Neuronal stem cell (in vitro differentiated cells): ENCODE measurements at regions not wholly inside any gene's neighbourhood (a gene's known extent, or its start where the extent isn't known, plus 50 kb on each side); places are given as distances from the start of the nearest gene placed in this dataset.

Experiments
- DNase-seq: peaks from one replicate; pipeline ENCODE4 v3.0.0-alpha.2; 2013; ENCODE audit warnings: low spot score
- H2AFZ ChIP-seq: one replicate; pipeline ENCODE4 v1.6.1; 2013; ENCODE audit warnings: mild to moderate bottlenecking, low read length, inconsistent platforms
- H2AK5ac ChIP-seq: 2 replicates; pipeline ENCODE4 v1.6.1; 2013; ENCODE audit warnings: low read depth, mild to moderate bottlenecking, inconsistent platforms, low read length, moderate library complexity, mixed read lengths
- H2BK120ac ChIP-seq: 2 replicates; pipeline ENCODE4 v1.6.1; 2013; ENCODE audit warnings: low read depth, mild to moderate bottlenecking, inconsistent platforms, low read length, moderate library complexity, mixed read lengths
- H2BK12ac ChIP-seq: one replicate; pipeline ENCODE4 v1.6.1; 2013; ENCODE audit warnings: low read length, inconsistent platforms
- H2BK15ac ChIP-seq: 2 replicates; pipeline ENCODE4 v1.6.1; 2013; ENCODE audit warnings: mild to moderate bottlenecking, low read length, inconsistent platforms, mixed read lengths
- H2BK5ac ChIP-seq: one replicate; pipeline ENCODE4 v1.6.1; 2013; ENCODE audit warnings: inconsistent platforms, mild to moderate bottlenecking, low read length, moderate library complexity
- H3K14ac ChIP-seq: one replicate; pipeline ENCODE4 v1.6.1; 2013; ENCODE audit warnings: low read length, inconsistent platforms
- H3K18ac ChIP-seq: 2 replicates; pipeline ENCODE4 v1.6.1; 2013; ENCODE audit warnings: low read length, inconsistent platforms
- H3K23ac ChIP-seq: 2 replicates; pipeline ENCODE4 v1.6.1; 2013; ENCODE audit warnings: low read depth, mild to moderate bottlenecking, mixed read lengths, low read length, inconsistent platforms; ENCODE audit not compliant: poor library complexity
- H3K27ac ChIP-seq: replicated peaks from 3 replicates; pipeline ENCODE4 v1.5.1; 2013; ENCODE audit warnings: low read length, inconsistent platforms
- H3K27me3 ChIP-seq, 3 experiments: 2 replicates each; pipeline ENCODE4 v1.6.1; 2013; ENCODE audit warnings: low read length in 3 of 3, mild to moderate bottlenecking in 2 of 3, inconsistent platforms in 1 of 3, low read depth in 1 of 3, mixed read lengths in 1 of 3, moderate library complexity in 1 of 3; ENCODE audit not compliant: control insufficient read depth in 3 of 3, insufficient read depth in 3 of 3
- H3K36me3 ChIP-seq, 2 donors: replicated peaks in 1 of 2; 2 replicates each; pipeline ENCODE4 v1.6.1; 2013; ENCODE audit warnings: low read length in 2 of 2; ENCODE audit not compliant: control insufficient read depth in 2 of 2, insufficient read depth in 2 of 2
- H3K4ac ChIP-seq: 2 replicates; pipeline ENCODE4 v1.6.1; 2013; ENCODE audit warnings: inconsistent platforms, mild to moderate bottlenecking, low read length, moderate library complexity
- H3K4me1 ChIP-seq, 2 donors: 1 replicate in 1 of 2; 2 replicates in 1 of 2; pipeline ENCODE4 v1.6.1; 2013; ENCODE audit warnings: low read length in 2 of 2, low read depth in 1 of 2; ENCODE audit not compliant: control insufficient read depth in 2 of 2, insufficient read depth in 1 of 2
- H3K4me2 ChIP-seq: one replicate; pipeline ENCODE4 v1.6.1; 2013; ENCODE audit warnings: mild to moderate bottlenecking, low read length, inconsistent platforms; ENCODE audit not compliant: insufficient read depth, poor library complexity, severe bottlenecking
- H3K4me3 ChIP-seq, 2 donors: 2 replicates each; pipeline ENCODE4 v1.5.1; 2013; ENCODE audit warnings: low read length in 2 of 2, mild to moderate bottlenecking in 2 of 2, inconsistent platforms in 1 of 2, moderate library complexity in 1 of 2
- H3K79me1 ChIP-seq: one replicate; pipeline ENCODE4 v1.6.1; 2013; ENCODE audit warnings: low read depth, mild to moderate bottlenecking, inconsistent platforms, low read length, moderate library complexity
- H3K9ac ChIP-seq: one replicate; pipeline ENCODE4 v1.6.1; 2013; ENCODE audit warnings: mild to moderate bottlenecking, low read depth, low read length, inconsistent platforms; ENCODE audit not compliant: poor library complexity
- H3K9me3 ChIP-seq, 2 donors: replicated peaks in 1 of 2; 2 replicates each; pipeline versions ENCODE3 to v1.6.1; 2013; ENCODE audit warnings: low read length in 2 of 2, mild to moderate bottlenecking in 2 of 2, inconsistent platforms in 1 of 2, low read depth in 1 of 2, mixed read lengths in 1 of 2, moderate library complexity in 1 of 2; ENCODE audit not compliant: control insufficient read depth in 2 of 2, insufficient read depth in 1 of 2
- H4K8ac ChIP-seq: one replicate; pipeline ENCODE4 v1.6.1; 2013; ENCODE audit warnings: low read depth, mild to moderate bottlenecking, inconsistent platforms, low read length, moderate library complexity
- H4K91ac ChIP-seq: one replicate; pipeline ENCODE4 v1.6.1; 2013; ENCODE audit warnings: low read length, low read depth, mild to moderate bottlenecking, inconsistent platforms; ENCODE audit not compliant: poor library complexity
- WGBS, 2 donors: extraction: QIAGEN DNeasy Blood & Tissue Kit; methylation state at CpG; one replicate each; pipeline ENCODE4 v1.1.7; 2013; ENCODE audit warnings: missing lambda C conversion rate in 2 of 2, mixed read lengths in 1 of 2; ENCODE audit not compliant: insufficient read length in 2 of 2, insufficient replicate concordance in 1 of 2; ENCODE audit errors: extremely low coverage in 2 of 2; 5-methylcytosine and 5-hydroxymethylcytosine counted together

DNA sequence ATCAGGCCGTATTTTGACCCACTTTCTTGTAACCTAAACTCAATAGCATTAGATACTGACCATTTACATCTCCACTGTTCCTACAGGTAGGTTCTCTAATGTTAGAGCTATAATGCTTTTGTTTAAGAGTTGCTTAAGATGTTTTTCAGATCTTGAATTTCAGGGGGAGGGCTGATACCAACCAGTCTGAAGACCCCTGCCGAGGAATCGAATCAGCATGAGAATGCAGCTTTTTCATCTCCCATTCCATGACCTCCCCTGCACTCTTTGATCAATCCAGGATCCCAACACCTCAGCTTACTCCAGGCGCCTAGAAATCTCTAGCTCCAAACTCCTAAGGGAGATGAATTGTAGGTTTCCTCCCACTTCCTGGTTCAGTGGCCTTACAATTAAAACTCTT is 120.5 kb upstream of the MC4R start:
- Histone ChIP-seq H2BK120ac (no peak overlapping the region), H3K36me3 (no peaks in the 10 kb centered on the region), H3K27ac (no peak overlapping the region), H3K23ac (no peak overlapping the region), H2AFZ (no peak overlapping the region), H3K18ac (no peak overlapping the region), H3K4me3 (no peak overlapping the region), H3K14ac (no peak overlapping the region), H3K4ac (no peak overlapping the region), H2AK5ac (no peak overlapping the region), H2BK5ac (no peak overlapping the region), H2BK15ac (no peak overlapping the region), H3K79me1 (no peaks in the 10 kb centered on the region), H3K4me1 (no peaks in the 10 kb centered on the region), H3K9ac (no peak overlapping the region), H3K4me2 (no peak overlapping the region), H4K8ac (no peak overlapping the region), H3K27me3 (no peaks in the 10 kb centered on the region), H3K9me3 (no peaks in the 10 kb centered on the region), H4K91ac (no peak overlapping the region), H2BK12ac (no peak overlapping the region)
- WGBS, 2 donors: no CpG with 5 or more reads among the region's 4 CpGs
- DNase-seq: no peak

- no peaks in the 10 kb centered on the region for H3K36me3 ChIP-seq
- H2AK5ac ChIP-seq: no peak overlapping the region
- no peak overlapping the region for H3K14ac ChIP-seq
- no peak overlapping the region for H3K9ac ChIP-seq
- H3K4me3 ChIP-seq: no peak overlapping the region
- no peak overlapping the region for H2BK120ac ChIP-seq
- H2AFZ ChIP-seq: no peak overlapping the region
- no peak for DNase-seq
- no peak overlapping the region for H3K4me2 ChIP-seq
- H3K18ac ChIP-seq: no peak overlapping the region
- H4K91ac ChIP-seq: no peak overlapping the region
- H3K27ac ChIP-seq: no peak overlapping the region
- no peak overlapping the region for H2BK5ac ChIP-seq
- WGBS, 2 donors: no CpG with 5 or more reads among the region's 4 CpGs
- H3K79me1 ChIP-seq: no peaks in the 10 kb centered on the region
- H2BK15ac ChIP-seq: no peak overlapping the region
- no peak overlapping the region for H4K8ac ChIP-seq
- no peaks in the 10 kb centered on the region for H3K4me1 ChIP-seq
- H3K23ac ChIP-seq: no peak overlapping the region
- H3K27me3 ChIP-seq: no peaks in the 10 kb centered on the region
- no peak overlapping the region for H2BK12ac ChIP-seq
- H3K4ac ChIP-seq: no peak overlapping the region
- no peaks in the 10 kb centered on the region for H3K9me3 ChIP-seq
Measured at GRCh38 chr18:60499675-60500074, 127.1 kb upstream of the MC4R start.

DNA sequence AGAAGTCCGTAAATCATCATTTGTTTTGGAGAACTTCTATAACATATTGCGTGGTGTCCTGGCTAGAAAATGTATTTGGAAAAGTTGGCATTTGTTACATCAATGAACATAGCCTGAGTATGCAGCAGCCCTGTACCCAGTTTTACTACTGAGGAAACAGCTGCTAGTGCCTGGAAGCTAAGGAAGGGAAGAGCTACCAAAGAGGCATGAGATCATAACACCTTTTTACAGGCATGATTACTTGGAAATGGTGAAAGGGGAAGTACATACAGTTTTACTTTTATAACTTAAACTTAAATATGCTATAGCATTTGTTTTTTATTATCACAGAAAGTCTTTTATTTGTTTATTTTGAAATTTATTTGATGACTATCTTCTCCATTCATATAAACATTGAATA is 128.4 kb upstream of the MC4R start:
- Histone ChIP-seq H3K27me3 (no peaks in the 10 kb centered on the region), H4K91ac (no peak overlapping the region)

GRCh38 chr18:60502591-60502990 is 130.0 kb upstream of the MC4R start:
- no peak overlapping the region for H2AK5ac ChIP-seq

More for the DNA sequence above, 128.4 kb upstream of the MC4R start:
- Histone ChIP-seq H3K14ac (no peak overlapping the region), H2AK5ac (no peak overlapping the region), H3K4me2 (no peak overlapping the region), H2BK120ac (no peak overlapping the region), H3K4me1 (no peaks in the 10 kb centered on the region), H3K27ac (no peak overlapping the region), H3K4ac (no peak overlapping the region), H2BK5ac (no peak overlapping the region), H4K8ac (no peak overlapping the region), H3K4me3 (no peak overlapping the region), H2BK12ac (no peak overlapping the region), H3K36me3 (no peaks in the 10 kb centered on the region), H2BK15ac (no peak overlapping the region), H3K9me3 (no peaks in the 10 kb centered on the region), H3K79me1 (no peaks in the 10 kb centered on the region), H3K9ac (no peak overlapping the region), H3K23ac (no peak overlapping the region), H2AFZ (no peak overlapping the region), H3K18ac (no peak overlapping the region)
- DNase-seq: no peak
- no CpG with 5 or more reads among the region's 2 CpGs for WGBS, 2 donors

More at GRCh38 chr18:60502591-60502990, 130.0 kb upstream of the MC4R start:
- no peak overlapping the region for H3K4me2 ChIP-seq
- WGBS, 2 donors: no CpG with 5 or more reads among the region's 5 CpGs
- H2BK120ac ChIP-seq: no peak overlapping the region
- H3K4me1 ChIP-seq: no peaks in the 10 kb centered on the region
- no peak overlapping the region for H2AFZ ChIP-seq
- no peak overlapping the region for H3K27ac ChIP-seq
- H3K4me3 ChIP-seq: no peak overlapping the region
- no peak overlapping the region for H4K91ac ChIP-seq
- no peak overlapping the region for H2BK12ac ChIP-seq
- H4K8ac ChIP-seq: no peak overlapping the region
- H2BK5ac ChIP-seq: no peak overlapping the region
- no peak overlapping the region for H3K18ac ChIP-seq
- H3K9ac ChIP-seq: no peak overlapping the region
- no peak overlapping the region for H2BK15ac ChIP-seq
- no peaks in the 10 kb centered on the region for H3K79me1 ChIP-seq
- H3K23ac ChIP-seq: no peak overlapping the region
- no peak overlapping the region for H3K14ac ChIP-seq
- no peaks in the 10 kb centered on the region for H3K36me3 ChIP-seq
- no peak for DNase-seq
- H3K9me3 ChIP-seq: no peaks in the 10 kb centered on the region
- no peaks in the 10 kb centered on the region for H3K27me3 ChIP-seq
- no peak overlapping the region for H3K4ac ChIP-seq
